SHP77 (cell line): ENCODE measurements at regions not wholly inside any gene's neighbourhood (a gene's known extent, or its start where the extent isn't known, plus 50 kb on each side); places are given as distances from the start of the nearest gene placed in this dataset.

ENCODE experiments used
- DNase-seq, 2 experiments: peaks; one replicate each; lab custom pipeline; 2025; lab: John Stamatoyannopoulos, UW

GRCh38 chr2:13010283-13010682, 293.5 kb downstream of the TRIB2 start:
- DNase-seq, result no peak

DNA sequence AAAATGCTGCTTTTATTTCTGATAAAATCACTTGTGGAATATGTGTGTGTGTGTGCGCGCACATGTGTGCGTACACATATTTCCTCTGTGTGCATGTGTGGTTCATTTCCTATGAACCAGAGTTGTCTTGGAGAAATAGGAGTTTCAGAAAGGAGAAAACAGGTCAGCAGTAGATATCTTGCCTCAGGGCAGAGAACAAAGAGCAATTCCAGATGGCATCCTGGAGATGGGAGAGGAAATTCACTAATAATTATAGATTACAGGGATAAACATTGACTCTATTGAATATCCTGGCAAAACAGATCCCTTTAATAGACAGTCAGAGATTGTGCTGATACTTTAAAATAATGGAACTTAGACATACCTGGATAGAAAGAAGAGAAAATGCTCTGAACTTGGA, 298.0 kb downstream of the TRIB2 start:
- DNase-seq, result no peak

GRCh38 chr2:13015532-13016320, 299.0 kb downstream of the TRIB2 start:
- peak in 1 of 2 experiments; percentile 11 for DNase-seq

DNA sequence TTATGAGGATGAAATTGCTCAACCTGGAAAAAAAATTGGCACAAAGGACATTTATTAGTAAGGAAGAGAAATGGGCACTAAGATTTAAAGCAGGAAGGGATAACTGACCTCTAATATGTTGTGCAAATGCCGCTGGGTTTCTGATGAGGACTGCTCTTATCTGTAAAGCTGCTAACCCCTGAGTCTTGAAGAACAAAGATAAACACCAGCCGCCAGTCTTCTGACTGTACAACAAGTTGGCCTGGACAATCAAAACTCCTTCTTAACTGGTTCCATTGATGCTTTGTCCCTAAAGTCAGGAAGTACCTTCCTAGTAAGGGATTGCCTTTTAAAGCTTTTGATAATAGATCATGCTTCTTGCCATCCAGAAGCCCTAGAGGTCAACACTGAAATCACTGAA, 301.8 kb downstream of the TRIB2 start:
- no peak for DNase-seq

GRCh38 chr2:13019781-13020180, 303.0 kb downstream of the TRIB2 start:
- DNase-seq, result no peak

- DNase-seq, result no peak
Measured at GRCh38 chr2:13020469-13020868, 303.7 kb downstream of the TRIB2 start.

DNA sequence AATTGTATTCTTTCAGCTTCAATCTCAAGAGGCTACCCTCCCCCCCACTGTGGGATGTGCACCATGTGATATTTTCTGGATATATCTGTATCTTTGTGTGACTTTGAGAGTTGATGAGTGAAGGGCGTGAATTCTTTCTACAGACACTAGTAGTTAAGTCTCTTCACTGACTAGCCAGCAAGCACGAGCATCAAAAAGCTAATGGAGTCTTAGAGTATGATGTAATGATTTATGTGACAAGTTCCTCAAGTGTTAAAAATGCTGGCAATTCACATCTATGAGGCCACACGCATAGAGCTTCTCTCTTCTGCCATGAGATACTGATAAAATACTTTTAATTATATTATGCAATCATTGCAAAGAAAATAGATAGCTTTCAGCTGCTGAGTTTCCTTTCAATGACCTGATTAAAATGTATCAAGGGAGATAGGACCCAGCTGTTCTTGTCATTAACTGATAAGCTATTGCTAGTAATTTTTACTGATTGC, 304.8 kb downstream of the TRIB2 start:
- no peak for DNase-seq

- DNase-seq, result no peak
Measured at GRCh38 chr2:13030606-13031005, 313.9 kb downstream of the TRIB2 start.

GRCh38 chr2:13034861-13035260, 318.1 kb downstream of the TRIB2 start:
- DNase-seq, result no peak

- DNase-seq, result no peak
Measured at GRCh38 chr2:13035866-13036265, 319.1 kb downstream of the TRIB2 start.

- DNase-seq, result no peak
Measured at GRCh38 chr2:13040043-13040442, 323.3 kb downstream of the TRIB2 start.

- peak in 1 of 2 experiments; percentile 43 for DNase-seq
Measured at GRCh38 chr2:13046557-13047165, 329.9 kb downstream of the TRIB2 start.

GRCh38 chr2:13050764-13051163, 334.0 kb downstream of the TRIB2 start:
- no peak for DNase-seq

- DNase-seq, result no peak
Measured at GRCh38 chr2:13052547-13052946, 335.8 kb downstream of the TRIB2 start.

DNA sequence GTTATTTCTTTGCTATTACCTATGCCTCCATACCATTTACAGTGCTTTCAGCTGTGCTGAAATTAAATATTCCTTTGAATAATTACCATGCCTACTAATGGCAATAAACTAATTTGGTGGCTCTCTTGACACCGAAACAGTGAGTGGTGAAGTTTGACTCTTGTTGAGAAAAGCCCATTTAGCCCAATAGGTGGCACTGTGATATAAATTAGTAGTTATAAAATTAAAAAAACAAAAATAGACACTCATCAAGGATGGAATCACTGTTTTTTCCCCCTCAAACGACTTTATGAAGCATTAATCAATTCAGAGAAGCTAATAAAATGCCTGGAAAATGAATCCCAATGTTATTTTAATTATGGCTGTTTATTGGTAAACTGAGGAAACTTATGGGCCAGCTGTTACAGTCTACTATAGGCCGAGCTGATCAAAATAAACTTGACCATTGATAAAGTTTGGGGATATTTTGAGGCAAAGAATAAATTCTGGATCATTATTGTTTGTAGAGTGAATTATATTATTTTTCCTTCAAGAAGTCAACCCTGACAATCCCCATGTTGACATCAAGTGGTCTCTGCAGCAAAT, 339.6 kb downstream of the TRIB2 start:
- DNase-seq, result peak; percentile 28 to 45

DNA sequence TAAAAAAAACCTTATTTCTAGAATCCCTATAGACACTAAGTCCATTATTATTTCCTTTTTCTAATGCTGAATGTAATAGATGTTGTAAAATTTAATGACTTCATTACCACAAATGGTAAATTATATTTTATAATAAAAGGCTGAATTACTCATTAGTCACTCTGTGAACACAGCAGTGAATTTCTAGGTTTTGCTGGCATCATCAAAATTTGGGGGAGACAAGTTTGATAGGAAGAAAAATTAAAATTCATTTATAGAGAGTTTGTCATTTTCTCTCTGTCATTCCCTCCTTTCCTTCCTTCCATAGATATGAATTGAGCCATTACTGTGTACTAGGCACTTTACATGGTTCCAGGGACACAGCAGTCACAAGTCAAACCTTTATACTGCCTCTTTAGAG, 340.9 kb downstream of the TRIB2 start:
- no peak for DNase-seq

DNA sequence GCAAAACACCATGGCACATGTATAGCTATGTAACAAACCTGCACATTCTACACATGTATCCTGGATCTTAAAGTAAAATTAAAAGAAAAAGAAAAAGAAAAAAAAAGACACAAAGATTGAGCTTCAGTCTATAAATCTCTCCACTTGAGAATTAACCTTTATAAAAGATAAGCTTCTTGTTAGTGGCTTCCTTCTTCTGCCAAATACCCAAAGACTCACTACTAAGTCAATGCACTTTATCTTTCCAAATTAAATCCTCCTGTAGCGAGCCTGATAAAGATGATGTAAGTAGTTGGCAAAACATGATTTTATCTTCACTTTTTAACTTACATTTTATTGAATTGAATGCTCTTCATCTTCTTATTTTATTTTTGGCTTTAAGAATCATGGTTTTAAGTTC, 349.9 kb downstream of the TRIB2 start:
- no peak for DNase-seq

DNA sequence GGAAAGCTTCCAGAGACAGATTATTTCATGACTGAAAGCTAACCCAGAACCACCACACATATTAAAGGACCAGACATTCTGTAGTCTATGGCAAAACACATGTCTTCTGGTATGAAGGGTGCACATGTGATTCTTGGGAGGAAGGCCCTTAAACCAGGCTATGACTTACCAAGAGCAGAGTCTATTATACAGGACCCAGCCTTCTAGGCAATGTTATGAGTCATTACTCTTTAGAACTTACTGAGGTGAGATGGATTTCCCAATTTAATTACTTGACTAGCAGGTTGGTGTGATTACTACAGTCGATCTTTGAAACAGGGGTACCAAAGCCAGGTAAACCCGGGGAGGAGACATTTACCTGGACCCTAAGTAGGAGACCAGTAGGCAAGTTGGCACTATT, 350.8 kb downstream of the TRIB2 start:
- DNase-seq, result no peak

DNA sequence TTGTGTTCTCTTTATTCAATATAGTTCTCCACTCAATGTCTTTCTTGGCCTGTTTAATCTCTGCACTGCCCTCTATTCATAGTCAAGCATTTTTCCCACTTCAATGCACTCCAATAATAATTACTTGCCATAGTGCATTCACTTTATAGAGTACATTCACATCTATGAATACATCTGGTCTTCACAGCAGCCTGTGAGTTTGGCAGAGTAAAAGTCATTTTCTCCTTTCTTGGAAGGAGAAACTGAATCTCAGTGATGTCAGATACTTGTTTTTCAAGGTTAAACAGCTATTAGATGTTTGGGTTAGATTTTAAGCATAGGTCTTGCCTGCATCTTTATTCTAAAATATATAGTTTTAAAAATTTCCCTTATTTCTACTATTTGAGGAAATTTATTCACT, 373.2 kb downstream of the TRIB2 start:
- DNase-seq, result no peak

- no peak for DNase-seq
Measured at GRCh38 chr2:13091455-13091854, 374.7 kb downstream of the TRIB2 start.

- DNase-seq, result no peak
Measured at GRCh38 chr2:13091861-13092378, 375.2 kb downstream of the TRIB2 start.

- DNase-seq, result no peak
Measured at GRCh38 chr2:13093416-13093991, 376.8 kb downstream of the TRIB2 start.
